LHCN-M2 (cell line): ENCODE measurements at regions not wholly inside any gene's neighbourhood (a gene's known extent, or its start where the extent isn't known, plus 50 kb on each side); places are given as distances from the start of the nearest gene placed in this dataset.

Experiments
- DNase-seq: peaks from one replicate; pipeline ENCODE4 v3.0.0-alpha.2; 2012; ENCODE audit warnings: low read depth

GRCh38 chr6:114559419-114559818 lies 216.6 kb upstream of the HS3ST5 start:
- no peak for DNase-seq

GRCh38 chr6:114558153-114558552 lies 215.3 kb upstream of the HS3ST5 start:
- no peak for DNase-seq

DNA sequence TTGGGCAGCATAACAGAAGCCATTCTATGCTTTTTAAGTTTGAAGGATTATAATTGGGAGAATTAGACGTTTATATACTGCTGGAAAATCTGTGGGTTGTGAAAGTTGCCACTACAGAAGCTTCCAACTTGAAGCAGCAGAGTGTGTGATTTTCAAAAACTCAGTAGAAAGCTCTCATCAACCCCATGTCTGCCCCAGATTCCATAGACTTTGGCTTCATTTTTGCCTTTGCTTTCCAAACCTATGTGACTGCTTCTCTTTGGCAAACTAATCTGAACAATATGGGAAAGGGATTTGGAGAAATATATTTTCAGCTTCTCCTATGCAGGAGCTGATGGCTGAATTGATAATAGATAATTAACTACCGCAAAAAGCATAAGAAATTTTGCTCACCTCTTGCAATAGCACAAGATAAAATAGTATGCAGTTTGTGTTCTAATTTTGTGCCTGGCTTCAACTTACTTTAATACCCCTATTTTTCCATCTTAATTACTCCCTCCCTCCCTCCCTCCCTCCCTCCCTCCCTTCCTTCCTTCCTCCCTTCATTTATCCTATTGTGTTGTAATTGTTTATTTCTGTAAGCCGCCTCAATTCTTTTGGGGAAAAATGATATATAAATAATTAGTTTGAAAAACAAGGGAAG lies 214.1 kb upstream of the HS3ST5 start:
- DNase-seq: no peak

DNA sequence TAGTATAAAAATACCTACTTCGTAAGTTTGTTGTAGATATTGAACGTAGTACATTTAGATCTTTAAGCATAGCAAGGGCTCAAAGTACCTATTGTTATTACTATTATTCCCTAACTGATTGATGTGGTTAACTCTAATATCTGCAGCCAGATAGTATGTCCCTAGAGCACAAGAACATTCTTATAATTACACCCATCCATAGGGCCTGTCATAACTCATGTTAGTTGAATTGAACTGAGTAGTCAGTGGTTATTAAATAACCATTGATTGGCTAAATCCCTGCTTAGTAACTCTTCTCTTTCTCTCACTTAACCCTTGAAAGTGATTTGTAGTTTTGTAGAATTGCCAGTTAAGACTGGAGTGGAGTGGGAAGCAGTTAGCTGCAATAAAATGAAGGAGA lies 207.5 kb upstream of the HS3ST5 start:
- DNase-seq: no peak

DNA sequence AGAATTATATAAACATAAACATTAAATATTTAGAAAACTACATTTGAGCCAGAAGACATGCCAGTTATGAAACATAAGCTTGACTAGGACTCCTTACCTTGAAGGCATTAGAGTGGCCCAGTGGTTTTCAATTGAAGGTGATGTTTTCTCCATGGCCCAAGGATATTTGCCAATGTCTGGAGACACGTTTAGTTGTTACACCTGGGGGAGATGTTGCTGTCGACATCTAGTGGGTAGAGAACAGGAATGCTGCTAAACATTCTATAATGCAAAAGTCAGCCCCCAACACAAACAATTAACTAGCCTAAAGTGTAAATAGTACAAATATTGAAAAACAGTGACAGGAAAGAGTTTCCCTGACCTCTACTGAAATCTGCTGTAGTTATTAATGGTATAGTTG lies 200.9 kb upstream of the HS3ST5 start:
- DNase-seq: no peak

- no peak for DNase-seq
Observed at GRCh38 chr6:114541794-114542193, 199.0 kb upstream of the HS3ST5 start.

DNA sequence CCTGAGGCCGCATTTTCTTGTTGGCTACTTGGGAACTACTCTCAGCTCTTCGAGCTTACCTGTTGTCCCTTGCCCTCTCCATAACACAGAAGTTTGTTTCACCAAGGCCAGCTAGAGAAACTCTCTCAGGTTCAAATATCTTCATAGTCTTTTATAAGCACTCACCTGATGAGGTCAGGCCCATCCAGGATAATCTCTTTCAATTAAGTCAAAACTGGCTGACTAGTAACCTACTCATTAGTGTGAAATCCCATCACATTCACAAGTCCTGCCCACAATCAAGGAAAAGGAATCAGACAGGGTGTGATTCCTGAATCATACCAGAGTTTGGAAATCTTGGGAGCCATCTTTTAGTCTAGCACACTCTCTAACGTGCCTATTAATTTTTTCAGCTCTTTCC lies 195.2 kb upstream of the HS3ST5 start:
- DNase-seq: no peak

DNA sequence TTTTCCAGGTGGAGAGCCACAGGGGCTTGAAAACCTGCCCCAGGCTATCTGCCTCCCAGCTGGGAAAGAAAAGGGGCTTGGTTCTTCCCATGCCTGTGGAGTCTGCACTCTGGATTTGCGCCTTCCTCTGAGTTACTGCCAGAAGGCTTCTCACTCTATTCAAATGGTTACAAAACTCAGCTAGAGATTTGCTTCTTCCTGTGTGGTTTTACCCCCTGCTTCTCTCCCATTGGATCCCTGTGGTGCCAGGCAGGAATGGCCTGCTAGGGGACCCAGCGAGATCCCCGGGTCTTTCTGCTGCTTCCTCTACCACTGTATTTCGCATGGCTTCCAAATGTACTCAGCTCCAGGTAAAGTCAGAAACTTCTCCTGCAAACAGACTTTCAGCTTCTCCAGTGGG lies 192.0 kb upstream of the HS3ST5 start:
- no peak for DNase-seq

DNA sequence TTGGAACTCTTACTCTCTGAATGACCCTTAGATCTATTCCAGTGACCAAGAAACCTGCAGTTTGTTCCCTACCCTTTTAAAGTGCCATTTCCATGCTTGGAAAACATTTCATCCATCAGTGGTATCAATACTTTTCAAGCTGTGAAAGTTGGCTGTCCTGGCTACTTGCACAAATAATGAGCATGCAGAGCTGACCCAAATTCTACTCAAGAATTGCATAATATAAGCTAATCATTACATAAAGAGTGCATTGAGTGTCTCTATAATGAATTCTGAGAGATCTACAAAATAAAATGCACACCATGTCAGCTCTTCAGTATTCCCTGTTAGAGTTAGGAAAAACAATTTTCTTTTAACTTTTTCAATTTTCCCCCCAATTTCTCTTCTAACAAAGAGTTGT lies 181.3 kb upstream of the HS3ST5 start:
- DNase-seq: no peak

DNA sequence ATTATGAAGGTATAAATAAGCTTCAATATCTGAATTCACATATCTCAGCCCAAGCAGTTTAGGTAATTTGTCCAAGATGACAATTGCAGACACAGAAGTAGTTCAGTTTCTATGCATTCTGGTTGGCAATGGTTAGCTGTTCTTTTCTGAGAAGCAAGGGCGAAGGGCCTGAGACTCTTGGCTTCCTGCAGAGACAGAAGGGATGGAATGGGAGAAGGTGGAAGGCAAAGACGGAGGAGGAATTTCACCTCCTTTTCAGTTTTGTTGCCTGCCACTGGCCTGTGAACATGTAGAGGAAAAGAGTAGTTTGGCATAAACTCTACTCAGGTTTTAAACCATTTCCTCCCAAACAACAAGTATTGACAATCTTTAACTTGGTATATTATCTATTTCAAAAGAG lies 180.7 kb upstream of the HS3ST5 start:
- no peak for DNase-seq

GRCh38 chr6:114521926-114522325 lies 179.1 kb upstream of the HS3ST5 start:
- no peak for DNase-seq

DNA sequence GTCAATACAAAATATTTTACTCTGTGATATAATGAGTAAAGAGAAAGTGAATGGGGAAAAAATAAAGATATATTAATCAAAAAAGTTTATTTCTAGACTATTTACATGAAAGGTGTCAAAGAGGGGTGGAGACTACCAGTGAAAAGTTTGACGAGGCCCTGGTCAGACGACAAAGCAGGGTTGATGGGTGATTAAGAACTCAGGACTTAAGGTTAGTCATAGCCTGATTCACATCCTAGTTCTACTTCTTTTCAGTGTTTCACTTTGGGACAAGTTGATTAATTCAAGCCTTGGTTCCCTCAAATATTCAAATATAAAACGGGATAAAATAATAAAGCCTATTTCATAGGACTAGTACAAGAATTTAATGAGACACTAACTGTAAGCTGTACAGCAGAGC lies 178.2 kb upstream of the HS3ST5 start:
- no peak for DNase-seq

- no peak for DNase-seq
Observed at GRCh38 chr6:114514170-114514569, 171.3 kb upstream of the HS3ST5 start.

- peak; percentile 6 for DNase-seq
Observed at GRCh38 chr6:114471450-114471849, 128.6 kb upstream of the HS3ST5 start.

DNA sequence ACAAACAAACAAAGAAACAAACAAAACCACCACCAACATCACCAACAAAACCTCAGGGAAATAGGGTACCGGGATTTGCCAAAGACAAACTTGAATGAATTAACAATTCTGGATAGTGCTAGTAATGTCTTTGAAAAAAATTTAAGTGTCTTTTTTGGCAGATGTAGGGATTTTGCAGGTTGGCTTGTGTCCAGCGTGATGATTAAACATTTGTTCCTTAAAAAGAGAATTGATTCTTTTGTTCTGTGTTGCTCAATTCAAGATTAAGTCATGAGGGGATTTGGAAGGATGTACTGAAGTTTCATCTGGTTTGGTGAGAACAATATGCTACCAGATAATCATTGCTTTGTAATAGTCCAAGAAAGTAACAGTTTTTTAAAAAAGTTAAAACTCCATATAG lies 125.1 kb upstream of the HS3ST5 start:
- DNase-seq: peak; percentile 45

DNA sequence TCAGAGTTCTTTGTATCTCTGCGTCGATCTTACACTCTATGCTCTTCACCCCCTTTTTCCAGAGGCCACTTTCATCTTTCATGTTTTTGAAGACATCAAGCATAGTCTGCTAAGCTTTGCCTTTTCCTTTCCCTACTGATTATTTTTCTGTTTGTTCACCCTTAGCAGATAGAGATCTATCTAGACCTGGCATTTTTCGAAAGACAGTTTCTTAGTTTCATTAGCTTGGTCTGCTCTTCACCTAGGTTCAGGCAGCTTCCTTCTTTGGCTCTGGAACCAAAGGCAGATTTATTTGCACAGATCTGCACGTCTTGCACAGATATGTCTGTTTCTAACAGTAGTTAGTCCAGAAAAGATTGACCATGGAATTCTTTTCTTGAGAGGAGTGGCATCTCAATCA lies 122.7 kb upstream of the HS3ST5 start:
- DNase-seq: no peak

GRCh38 chr6:114453737-114454276 lies 111.0 kb upstream of the HS3ST5 start:
- no peak for DNase-seq

GRCh38 chr6:114452785-114453401 lies 110.1 kb upstream of the HS3ST5 start:
- no peak for DNase-seq

- DNase-seq: no peak
Observed at GRCh38 chr6:114450631-114451030, 107.8 kb upstream of the HS3ST5 start.

GRCh38 chr6:114449659-114450058 lies 106.8 kb upstream of the HS3ST5 start:
- no peak for DNase-seq

DNA sequence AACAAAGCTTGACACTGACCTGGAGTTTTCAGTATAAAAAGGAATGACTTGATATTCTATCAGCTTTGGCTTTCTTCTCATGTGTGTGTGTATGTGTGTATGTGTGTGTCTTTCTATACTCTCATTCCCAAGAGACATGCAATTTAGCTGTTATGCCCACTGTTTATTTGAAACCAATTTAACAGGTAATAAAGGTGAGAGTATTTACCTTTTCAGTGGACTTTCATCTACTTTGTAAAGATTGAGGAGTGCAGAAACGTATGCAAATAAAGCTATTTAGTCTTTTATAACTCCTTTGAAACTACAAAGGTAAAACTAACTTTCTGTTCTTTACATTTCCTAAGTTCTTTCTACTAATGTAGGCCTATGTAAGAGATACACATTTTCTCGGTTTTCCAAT lies 103.5 kb upstream of the HS3ST5 start:
- no peak for DNase-seq

- no peak for DNase-seq
Observed at GRCh38 chr6:114445846-114446245, 103.0 kb upstream of the HS3ST5 start.

- no peak for DNase-seq
Observed at GRCh38 chr6:114439411-114439810, 96.6 kb upstream of the HS3ST5 start.

GRCh38 chr6:114437235-114437634 lies 94.4 kb upstream of the HS3ST5 start:
- no peak for DNase-seq
